GM19463 (cell line): ENCODE measurements at regions not wholly inside any gene's neighbourhood (a gene's known extent, or its start where the extent isn't known, plus 50 kb on each side); places are given as distances from the start of the nearest gene placed in this dataset.
"Not testable (repeated sequence)": the region's sequence is repeated elsewhere in the genome, so short reads cannot be mapped to it uniquely, and the experiment has no call there.

Experiments
- ATAC-seq: cut with Tn5 transposase; IDR thresholded peaks from one replicate; pipeline ENCODE4 v1.9.1; 2021; ENCODE audit warnings: mild to moderate bottlenecking, moderate library complexity; ENCODE audit not compliant: unreplicated experiment

DNA sequence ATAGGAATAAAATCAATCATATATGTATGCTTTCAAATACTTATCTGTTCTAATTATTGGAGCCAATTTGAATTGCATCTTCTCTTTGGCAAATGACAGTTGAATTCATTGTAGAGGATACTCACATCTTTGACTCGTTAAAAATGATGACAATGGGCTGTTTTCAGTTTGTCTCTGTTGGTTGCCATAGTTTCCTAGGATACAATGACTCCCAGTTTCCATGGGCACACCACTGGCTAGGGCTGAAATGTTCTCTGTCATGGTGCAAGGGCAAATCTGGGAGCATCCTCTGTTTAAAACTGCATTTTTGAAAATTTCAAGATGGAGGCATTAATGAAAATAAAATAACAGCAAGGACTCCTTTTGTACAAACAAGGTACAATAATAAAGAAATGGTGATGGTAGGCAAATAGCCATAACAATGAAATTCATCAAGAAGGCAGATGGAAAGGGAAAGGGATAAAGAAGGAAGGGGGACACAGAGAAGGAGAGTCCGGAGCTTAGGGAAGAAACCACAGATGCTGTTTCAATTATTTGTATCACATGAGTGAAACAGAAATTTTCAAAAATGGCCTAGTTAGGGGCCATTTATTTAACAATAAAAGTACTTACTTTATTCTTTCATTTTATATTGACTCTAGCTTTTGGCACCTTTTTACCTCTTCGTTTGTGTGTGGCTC, 378.8 kb upstream of the SEMA6A start:
- ATAC-seq, result no peak

DNA sequence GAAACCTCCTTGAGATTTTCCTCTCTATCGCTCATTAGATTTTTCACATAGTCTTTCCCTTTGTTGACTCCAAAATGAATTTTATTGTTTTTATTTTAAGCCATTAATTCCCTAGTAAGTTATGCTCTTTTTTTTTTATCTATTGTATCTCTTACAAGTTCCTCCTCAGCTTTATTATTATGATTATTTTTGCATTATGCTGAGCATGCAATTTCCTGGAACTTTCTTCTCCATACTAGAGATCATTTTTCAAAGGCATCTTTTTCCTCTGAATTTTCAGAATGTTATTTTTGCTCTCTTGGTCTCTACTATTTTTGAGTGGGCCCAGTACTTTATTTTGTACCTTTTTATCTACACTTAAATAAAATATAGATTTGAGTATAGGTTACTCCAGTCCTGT, 376.6 kb upstream of the SEMA6A start:
- no peak for ATAC-seq

DNA sequence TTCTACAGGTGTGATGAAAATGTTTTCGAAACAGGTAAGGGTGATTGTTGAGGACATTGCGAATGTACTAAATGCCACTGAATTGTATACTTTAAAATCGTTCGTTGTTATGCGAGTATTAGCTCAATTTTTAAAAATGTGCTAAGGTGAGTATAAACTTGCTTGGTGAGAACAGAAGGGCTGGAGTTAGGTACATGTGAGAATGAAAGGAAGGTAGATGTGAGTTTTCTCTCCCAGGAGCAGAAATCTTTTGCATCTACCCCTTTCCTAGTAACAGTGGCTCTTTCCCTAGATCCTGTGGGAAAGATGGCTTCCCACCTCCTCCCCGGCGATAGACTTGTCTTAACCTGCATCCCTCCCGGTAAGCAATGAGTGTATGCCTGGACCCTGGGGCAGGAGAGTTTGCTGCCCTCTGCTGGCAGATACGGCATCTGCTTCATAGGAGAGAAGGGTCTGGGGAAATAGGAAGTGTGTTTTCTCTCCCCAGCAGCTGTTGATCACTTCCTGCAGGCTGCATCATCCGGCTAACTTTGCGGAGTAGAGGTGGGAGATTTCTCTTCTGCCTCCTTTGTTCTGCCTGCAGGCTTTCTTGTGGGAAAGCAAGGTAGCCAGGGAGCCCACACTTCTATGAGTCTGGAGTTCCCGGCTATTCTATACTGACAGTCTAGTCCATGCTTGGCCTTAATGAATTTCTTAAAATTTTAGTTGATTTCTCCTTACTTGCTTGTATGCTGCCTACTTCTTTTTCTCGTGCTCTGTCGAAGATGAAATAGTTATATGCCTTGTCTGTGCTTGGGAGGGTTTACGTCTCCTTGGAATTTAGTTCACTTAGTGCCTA, 373.3 kb upstream of the SEMA6A start:
- ATAC-seq, result peak; percentile 99

DNA sequence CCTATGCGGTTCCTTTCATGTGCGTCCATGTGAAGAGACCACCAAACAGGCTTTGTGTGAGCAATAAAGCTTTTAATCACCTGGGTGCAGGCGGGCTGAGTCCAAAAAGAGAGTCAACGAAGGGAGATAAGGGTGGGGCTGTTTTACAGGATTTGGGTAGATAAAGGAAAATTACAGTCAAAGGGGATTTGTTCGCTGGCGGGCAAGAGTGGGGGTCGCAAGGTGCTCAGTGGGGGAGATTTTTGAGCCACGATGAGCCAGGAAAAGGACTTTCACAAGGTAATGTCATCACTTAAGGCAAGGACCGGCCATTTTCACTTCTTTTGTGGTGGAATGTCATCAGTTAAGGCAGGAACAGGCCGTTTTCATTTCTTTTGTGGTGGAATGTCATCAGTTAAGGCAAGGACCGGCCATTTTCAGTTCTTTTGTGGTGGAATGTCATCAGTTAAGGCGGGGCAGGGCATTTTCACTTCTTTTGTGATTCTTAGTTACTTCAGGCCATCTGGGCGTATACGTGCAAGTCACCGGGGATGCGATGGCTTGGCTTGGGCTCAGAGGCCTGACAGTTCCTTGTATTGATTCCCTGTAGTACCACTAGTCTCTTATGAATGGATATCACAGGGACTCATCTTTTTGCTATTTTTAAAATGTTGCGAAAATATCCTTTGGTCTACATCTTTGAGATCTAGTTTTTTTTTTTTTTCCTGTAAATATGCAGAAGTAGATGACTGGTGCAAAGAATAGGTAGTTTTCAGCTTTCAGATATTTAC, 371.2 kb upstream of the SEMA6A start:
- not testable (repeated sequence) for ATAC-seq

DNA sequence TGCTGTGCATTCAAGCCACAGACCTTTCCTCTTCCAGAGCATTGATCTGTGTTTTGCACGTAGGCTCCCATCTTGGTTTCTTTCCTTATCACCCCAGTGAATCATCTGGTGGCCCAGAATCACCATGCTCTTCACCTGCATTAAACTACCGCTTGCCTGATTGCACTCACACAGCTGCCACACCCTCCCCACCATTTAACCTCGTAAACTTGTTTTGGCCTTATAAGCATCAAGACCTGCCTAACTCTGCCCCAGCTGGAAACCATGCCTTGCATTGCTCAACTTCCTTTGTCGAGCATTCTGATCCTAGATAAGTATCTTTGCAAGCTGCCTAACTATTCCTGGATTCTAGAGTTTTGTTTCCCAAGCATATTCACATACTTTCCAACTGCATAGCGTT, 369.6 kb upstream of the SEMA6A start:
- ATAC-seq, result no peak

DNA sequence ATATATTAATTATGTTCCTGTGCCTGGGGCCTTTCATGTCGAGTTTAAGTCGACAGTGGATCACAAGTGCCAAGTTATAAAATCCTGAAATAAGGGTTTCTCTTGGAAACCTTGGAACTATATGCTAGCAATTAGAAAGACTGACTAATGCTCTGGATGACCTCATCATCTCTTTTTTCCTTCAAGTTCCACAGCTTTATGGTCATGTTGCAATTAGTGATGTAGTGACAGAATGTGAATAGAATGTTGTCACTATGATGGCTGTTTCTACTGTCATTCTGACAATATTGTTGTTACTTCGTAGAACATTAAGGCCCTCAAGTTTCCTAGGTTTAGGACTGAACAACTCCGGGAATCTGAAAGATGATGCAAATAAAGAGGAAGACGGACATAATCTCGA, 368.0 kb upstream of the SEMA6A start:
- ATAC-seq, result no peak

DNA sequence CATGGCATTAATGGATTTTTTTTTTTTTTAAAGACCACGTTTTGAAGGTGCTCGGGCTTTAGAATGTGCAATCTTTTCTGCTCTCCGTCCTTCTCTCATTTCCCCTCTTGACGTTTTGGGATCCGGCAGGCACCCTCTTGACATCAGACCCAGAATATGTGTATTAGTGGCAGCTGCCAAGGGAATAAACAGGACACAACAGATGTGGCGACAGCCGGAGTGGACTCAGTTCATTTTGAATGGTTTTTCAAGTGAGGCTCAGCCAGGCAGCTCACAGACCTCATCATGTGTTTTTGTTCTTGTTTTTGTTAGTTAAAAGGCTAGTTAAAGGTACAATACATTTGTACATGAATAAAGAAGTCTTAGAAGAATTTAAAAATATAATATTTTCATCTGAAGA, 365.0 kb upstream of the SEMA6A start:
- ATAC-seq, result no peak

DNA sequence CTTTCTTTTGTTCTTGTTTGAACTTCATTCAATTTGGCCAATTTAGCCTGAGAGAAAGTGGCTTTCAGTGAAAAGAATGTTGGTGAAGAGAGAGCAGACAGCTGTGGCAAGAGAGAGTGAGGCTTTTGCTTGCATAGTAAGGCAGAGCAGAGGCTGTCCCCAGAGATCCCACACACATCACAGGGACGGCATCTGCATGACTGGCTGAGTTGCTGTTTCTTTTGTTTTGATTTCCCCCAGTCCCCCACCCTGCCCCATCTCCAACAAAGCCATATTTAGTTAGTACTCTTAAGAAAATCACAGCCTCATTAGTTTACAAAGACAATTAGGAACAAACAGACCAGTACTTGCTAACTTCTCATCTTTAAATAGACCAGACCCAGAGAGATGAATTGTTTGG, 363.9 kb upstream of the SEMA6A start:
- no peak for ATAC-seq

DNA sequence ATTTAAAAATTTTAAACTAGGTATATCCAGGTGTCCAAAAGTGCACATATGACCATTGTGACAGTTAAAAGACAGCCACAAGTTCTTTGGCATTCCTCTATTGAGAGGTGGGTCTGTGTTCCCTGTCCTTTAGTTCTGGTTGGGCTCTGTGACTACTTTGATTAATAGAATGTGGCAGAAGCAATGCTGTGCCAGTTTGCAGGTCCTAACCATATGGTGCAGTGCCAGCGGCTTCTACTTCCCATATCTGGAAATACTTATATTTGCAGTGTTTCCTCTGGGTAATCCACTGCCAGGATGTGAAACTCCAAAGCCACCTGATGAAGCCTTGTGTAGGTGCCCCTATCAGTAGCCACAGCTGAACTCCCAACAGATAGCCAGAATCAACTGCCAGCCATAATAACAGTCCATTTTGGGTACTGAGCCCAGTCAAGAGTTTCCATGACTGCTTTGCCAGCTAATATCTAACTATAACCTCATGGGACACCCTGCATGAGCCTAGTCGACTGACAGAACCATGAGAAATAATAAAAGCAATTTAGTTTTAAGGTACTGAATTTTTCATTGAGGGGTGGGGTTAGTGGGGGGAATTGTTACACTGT, 361.0 kb upstream of the SEMA6A start:
- ATAC-seq, result no peak

DNA sequence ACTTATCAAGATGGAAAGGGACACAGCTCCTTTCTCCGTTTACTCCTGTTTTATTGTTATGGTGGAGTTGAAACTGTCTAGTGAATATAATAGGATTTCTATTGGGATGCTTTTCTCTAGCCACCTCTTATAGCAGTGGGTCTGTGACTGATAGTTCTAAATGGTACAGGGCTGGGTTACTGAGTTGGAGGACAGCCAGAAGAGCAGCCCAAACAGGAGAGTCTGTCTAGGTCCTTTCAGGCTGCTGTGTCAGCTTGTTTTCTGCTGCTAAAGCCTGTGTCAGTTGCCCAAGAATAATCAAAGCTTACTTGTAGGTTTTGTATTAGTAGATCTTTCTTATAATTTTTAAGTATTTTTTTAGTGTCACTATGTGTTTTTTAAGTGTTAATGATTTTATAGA, 356.0 kb upstream of the SEMA6A start:
- ATAC-seq, result no peak

DNA sequence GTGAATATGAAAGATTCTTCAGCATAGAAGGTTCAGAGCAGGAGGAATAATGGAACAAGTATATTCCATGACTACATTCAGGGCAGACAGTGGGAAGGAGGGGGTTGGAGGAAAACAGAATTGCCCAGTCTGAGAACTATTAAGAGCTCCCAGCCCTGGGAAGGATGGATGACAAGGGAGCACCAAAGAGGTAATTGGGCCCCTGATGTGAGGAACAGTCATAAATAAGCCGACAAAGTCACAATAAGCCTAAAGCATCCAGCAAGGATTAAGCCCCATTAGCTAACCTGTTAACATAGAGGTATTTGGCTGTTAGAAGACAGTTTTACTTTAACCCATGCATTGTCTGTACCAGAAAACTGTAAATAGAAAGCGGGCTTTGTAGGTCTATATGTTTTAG, 348.7 kb upstream of the SEMA6A start:
- no peak for ATAC-seq

DNA sequence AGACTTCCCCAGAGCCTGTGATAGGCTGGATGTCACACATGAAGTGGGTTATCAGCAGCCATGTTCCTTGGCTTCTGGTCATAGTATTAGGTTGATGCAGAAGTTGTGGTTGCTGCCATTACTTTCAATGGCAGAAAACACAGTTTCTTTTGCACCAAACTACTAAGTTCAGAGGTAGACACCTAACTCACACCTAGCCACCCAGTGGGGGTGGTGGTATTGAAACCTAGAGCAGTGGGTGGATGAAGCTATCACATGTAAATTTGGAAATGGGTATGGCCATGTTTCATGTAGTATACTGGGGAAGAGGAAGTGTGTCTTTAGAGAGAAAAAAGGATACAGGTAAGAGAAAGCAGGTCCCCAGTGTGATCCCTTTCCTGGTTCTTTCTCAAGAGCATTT, 347.9 kb upstream of the SEMA6A start:
- peak; percentile 95 for ATAC-seq

DNA sequence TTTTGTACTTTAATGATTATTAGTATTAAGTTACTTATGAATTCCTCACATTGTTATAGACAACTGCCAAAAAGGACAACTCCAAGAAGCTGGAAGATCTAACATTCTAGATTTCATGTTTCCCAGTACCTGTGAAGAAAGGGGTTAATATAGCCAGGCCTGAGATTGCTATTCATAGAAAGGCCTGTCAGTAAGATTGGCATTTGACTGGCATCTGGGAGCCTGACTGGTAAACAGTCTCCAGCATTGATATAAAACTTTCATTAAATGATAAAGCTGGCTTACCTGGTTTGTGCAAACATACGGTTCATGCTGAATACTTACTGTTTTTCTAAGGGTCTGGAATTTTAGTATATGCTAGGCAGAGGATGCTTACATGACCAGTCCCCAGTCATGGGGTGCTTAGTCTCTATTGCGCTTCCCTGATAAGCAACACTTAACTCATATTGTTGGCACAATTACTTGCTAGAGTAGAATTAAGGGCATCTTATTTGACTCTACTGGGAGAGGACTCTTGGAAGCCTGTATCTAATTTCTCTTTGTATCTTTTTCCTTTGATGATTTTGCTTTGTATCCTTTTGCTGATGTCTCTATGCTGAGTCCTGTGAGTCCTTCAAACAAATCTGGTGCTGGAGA, 340.4 kb upstream of the SEMA6A start:
- ATAC-seq, result no peak

DNA sequence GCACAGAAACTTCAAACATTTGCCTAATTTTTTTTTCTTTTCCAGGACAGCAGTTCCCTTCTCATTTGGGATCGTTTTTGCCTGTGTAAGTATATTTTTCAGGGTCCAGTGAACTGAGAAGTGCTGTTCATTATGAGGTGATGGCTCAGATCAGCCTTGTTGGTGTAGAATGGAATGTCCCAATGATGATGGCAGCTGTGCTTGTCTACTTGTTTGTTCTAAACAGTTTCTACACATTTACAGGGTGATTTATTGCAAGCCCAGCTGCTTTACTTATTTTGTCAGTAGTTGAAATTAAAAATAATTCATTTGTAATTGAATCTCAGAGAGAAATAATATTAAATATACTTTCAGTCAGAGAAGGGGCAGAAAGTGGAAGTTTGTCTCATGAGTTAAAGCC, 337.6 kb upstream of the SEMA6A start:
- ATAC-seq, result no peak

DNA sequence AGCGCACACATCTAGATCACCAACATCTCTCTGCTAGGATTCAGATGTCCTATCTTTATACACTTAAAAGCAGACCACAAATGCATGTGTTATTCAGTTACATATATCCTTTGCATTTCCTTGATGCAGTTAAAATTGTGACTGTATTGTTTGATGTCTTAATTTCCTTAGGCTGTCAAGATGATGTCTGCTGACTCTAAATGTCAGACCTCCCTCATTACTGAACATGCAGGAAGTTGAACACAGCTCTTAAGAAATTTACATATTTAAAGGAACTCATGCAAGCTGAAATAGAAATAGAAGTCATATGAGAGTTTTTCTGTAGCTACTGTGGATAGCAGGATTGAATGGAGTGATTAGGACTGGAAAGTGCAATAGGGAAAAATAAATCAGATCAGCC, 336.5 kb upstream of the SEMA6A start:
- ATAC-seq, result no peak

DNA sequence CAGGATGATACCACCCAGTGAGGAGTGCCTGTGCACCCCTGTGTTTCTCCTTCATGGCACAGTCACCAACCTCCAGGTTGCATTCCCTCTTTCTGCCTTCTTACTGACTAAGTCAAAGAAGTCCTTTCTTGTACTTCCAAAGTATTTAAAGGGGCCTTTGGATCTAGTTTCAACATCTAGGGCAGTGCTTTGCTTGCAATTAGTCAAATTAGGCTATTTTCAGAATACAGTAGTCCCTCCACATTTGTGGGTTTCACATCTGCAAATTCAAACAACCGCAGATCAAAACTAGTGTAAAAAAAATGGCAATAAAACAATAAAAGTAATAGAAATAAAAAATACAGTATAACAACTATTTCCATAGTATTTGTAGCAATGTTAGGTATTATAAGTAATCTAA, 333.9 kb upstream of the SEMA6A start:
- peak; percentile 61 for ATAC-seq

DNA sequence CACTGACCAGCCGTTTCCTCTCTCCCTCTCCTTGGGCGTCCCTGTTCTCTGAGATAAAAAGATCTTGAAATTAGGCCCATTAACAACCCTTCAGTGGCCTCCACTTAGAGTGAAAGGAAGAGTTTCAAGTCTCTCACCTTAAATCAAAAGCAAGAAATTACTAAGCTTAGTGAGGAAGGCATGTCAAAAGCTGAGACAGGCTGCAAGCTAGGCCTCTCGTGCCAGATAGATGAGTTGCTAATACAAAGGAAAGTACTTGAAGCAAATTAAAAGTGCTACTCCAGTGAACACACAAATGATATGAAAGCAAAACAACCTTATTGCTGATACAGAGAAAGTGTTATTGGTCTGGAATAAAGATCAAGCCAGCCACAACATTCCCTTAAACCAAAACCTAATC, 331.3 kb upstream of the SEMA6A start:
- ATAC-seq, result peak; percentile 59

DNA sequence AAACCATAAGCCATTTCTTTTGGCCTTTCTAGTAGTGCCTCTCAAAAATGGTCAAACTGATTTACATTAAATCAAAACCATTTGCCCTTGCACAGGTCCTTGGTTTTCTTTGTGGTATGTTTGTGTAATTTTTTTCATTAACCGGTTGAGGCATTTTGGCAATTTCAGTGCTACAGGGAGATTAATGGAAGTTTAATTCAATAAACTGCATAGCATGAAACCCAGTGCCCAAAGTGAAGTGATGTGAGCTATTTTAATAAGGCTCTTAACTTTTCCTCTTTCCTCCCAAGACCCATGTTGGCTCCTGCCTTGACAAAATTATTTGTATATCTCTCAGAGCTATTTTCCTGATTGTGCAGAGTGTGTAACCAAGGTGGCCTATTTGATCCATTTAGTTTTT, 326.2 kb upstream of the SEMA6A start:
- ATAC-seq, result no peak

DNA sequence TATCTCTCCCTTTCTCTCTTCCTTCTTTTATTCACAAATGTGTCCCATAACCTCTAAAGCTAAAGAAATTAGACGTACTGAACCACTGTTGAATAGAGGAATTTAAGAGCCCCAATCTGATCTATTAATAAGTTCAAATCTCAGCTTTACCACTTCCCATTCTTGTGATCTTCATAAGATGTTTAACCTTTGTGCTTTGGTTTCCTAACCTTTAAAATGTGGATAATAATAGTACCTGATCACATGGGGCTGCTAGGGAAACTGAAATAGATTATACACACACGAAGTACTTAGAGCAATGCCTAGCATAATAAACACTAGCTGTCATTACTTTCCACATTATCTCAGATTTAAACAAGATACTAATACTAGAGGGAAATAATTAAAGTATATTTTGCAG, 324.3 kb upstream of the SEMA6A start:
- peak; percentile 81 for ATAC-seq

DNA sequence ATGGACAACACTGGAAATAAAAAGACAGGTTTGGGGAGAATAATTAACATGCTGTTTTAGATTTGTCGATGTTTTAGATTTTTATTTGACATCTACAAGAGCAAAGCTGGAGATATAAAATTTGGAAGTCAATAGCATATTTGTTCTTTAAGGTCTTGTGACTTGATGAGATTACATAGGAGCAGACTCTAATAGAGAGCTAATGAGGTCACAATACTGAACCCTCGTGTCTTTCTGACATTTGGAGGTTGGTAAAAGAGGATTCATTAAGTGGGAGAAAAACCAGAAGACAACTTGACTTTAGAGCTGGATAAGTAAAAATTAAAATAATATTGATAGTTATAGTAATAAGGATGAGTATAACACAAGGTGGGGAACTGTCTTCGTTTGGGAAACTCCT, 322.7 kb upstream of the SEMA6A start:
- ATAC-seq, result no peak

DNA sequence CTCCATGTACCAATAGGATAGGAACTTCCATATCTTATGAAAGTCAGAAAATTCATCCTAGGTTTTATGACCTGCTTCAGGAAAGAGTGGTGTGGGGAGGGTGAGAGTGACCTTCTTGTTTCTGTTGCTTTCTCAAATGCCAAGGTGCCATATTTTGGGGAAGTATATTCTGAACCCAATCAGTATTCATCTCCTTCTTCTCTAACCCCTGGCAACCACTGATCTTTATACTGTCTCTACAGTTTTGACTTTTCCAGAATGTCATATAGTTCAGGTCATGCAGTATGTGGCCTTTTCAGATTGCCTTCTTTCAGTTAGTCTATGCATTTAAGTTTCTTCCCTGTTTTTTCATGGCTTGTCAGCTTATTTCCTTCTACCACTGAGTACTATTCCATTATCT, 321.4 kb upstream of the SEMA6A start:
- ATAC-seq, result no peak
